HG03280 (cell line): ENCODE measurements at regions not wholly inside any gene's neighbourhood (a gene's known extent, or its start where the extent isn't known, plus 50 kb on each side); places are given as distances from the start of the nearest gene placed in this dataset.
A peak's percentile ranks its signal among the peaks of the same experiment; 100 is the strongest.
"Not testable (repeated sequence)": the region's sequence is repeated elsewhere in the genome, so short reads cannot be mapped to it uniquely, and the experiment has no call there.

Source experiments
- ATAC-seq: cut with Tn5 transposase; IDR thresholded peaks from one replicate; pipeline ENCODE4 v1.9.1; 2021; ENCODE audit warnings: mild to moderate bottlenecking, moderate library complexity; ENCODE audit not compliant: unreplicated experiment

DNA sequence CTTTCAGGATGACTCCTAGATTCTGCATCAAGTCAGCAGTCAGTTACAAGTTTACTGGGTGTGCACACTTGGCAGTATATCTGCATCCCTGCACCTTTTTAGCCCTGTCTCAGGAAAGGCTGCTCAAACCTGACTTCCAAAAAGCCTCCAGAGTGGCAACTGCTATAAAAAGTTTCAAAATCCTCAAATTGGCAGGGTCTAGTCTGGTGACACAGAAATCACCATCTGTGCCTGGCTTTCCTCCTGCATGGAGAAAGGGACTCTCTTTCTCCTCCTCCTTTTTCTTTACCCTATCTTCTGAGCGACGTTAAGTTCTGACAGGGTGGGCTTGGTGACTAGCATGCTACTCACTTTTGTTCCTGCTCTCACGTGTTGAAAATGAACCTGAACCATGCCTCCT is 679.5 kb downstream of the C12orf50 start:
- ATAC-seq = no peak

DNA sequence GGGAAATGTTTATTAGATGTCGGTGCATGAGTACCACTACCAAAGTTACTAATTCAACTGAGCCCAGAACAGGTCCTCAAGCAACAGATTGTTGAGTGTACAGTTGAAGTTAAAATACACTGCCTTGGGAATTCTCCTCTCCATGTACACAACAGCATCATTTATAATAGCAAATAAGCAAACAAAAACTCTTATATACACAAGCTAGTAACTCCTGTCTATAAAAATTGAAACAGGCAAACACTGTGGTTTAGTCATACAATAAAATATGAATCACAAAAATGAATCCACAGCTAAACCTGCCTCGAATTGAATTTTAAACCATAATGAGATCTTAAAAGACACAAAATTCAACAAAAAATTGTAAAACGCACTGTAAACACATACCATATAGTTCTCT is 681.1 kb downstream of the C12orf50 start:
- no peak for ATAC-seq

DNA sequence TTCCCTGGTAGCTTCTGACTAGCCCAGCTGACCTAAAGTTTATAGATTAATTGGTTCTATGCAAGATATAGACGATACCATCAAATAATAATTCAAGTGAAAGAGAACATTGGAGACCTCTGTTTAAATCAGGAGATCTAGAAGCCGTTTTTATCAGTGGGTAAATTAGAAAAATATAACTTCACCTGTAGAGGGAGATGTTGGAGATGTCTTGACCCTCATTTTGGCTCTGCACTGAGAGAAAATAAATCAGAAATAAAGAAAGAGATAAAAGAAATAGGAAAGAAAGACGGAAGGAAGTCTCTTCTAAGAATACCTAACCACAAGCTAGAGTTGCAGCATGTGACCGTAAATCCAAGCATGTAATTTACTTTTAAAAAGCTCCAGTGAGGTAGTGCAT is 684.5 kb downstream of the C12orf50 start:
- no peak for ATAC-seq

DNA sequence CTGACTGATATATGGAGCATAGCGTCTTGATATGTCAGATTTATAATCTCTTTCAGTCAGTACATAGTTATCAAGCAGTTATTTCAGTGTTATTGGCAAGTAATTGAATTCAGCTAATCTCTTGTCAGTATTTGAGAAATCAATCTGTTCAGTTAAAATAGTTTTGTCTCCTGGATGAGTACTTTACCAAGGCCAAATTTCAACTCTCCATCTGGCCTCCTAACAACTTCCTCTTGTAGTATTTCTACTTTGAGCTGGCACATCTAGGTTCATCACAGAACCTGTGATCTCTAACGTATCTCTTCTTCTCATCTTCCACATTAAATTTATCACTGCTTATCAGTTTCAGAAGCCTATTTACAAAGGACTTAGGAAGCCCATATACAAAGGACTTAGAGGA is 690.5 kb downstream of the C12orf50 start:
- ATAC-seq = no peak

DNA sequence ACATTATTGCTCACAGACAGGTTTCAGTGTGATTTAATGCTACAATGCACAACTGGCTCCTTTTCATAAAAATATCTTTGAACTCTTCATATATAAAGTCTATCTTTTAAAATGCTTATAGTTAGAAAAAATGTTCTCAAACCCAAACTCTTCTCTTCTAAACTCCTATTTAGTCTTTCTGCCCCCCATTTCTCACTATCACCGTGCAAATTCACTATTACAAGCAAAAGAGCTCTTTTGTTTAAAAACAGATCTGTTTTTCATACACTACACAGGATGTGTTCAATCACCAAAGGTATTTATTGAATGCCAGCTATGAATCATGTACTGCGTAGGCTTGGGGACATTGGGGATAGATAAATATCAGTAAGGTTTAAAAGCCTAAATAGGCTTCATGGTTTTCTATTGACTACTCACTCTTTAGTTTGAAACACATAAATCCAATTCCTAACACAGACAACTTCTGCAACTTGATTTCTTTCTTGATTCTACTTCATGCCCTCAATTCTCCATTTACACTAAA is 692.3 kb downstream of the C12orf50 start:
- ATAC-seq = no peak

DNA sequence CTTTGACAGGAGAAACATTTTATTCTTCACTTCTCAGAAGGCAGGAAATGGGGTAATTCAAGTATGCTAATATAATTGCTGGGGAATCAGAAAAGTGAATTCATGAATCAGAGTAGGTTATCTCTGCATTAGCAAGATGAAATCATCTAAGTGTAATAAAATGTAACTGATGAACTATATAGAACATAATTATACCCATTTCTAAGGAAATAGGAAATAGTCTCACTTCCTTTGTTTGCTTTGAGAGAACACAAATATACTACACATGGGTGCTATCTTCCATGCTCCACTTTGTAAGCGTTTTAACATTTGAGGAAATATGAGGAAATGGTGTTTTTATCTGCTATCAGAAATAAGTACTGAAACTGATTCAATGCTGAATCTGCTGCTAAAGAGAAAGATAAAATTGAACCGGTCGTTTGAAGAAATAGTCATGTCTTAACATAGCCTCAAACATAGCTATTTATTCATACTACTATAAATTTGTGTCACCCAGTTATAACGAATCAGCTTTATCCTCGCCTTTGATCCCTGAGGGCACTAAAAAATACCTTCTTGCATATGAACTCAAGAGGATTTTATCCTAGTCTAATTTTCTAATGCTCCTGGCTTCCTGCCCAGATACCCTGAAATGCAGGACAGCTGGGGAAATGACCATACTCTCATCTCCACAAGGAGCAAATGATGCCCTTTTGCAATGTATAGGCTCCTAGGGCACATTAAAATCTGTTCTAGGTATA is 696.0 kb downstream of the C12orf50 start:
- no peak for ATAC-seq

DNA sequence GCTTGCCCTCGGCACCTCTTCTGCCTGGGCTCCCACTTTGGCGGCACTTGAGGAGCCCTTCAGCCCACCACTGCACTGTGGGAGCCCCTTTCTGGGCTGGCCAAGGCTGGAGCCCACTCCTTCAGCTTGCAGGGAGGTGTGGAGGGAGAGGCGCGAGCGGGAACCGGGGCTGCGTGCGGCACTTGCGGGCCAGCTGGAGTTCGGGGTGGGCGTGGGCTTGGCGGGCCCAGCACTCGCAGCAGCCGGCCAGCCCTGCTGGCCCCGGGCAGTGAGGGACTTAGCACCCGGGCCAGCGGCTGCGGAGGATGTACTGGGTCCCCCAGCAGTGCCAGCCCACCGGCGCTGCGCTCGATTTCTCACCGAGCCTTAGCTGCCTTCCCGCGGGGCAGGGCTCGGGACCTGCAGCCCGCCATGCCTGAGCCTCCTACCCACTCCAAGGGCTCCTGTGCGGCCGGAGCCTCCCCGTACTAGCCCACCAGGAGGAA is 699.1 kb downstream of the C12orf50 start:
- not testable (repeated sequence) for ATAC-seq

DNA sequence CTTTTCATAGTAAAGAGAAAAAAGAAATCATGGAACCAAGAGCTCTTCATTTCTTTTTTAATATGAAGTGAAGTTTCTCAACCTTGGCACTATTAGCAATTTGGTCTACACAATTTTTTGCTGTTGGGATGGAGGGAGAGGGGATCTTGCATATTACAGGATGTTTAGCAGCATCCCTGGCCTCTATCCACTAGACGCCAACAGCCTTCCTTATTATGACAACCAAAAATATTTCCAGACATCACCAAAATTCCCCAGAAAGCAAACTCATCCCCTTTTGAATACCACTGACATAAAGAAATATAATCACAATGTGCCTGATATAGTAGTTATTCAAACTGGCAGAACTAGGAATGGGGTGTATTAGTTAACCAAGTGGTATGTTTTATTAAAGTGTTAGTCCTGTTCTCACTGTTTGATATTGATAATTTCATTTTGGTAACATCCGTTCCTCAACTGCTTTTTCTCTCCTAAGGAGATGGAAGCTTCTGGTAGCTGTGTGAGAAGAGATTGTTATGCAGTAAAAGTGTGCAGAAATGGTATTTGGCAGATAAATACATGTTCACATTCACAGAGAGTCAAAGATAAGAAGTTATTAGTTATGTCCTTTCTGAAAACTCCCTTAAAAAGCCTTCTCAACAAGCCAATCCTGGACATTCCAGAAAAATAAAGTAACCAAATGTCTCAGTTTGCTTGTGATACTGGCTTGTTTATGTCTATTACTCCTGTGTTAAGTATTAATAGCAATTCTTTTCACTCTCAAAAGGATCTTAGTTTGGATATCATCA is 699.9 kb downstream of the C12orf50 start:
- ATAC-seq = no peak

DNA sequence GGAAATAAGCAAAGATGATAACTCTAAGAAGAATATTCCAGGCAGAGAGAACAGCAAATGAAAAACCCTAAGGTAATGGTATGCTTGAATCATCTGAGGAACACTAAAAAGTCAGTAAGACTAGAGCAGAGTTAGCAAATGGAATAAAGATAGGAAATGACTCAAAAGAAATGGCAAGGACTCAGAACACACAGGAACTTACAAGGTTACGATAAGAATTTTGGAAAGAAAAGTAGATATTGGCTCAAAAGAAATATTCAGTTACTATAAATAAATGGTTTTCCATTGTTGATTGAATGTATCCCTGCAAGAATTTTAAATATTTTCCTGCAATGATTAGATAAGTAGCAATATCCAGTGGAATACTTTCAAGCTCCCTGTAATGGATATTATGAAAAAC is 705.8 kb downstream of the C12orf50 start:
- no peak for ATAC-seq

DNA sequence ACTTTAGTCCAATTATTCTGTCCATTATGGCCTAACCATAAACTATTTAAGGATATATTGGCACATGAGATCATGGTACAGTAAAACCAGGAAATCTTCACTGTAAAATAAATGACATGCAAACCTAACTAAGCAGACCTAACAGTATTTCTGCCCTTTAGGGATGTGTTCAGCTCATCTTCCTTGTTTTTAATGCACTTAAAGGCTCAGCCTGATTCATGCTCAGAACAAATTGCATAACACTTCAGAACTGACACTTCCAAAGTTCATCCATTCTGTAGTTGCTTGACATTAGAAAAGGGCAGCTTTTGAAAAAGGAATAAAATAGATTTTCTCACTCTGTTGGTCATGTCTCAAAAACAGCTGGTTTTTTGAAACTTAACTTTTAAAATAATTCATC is 708.5 kb downstream of the C12orf50 start:
- no peak for ATAC-seq

DNA sequence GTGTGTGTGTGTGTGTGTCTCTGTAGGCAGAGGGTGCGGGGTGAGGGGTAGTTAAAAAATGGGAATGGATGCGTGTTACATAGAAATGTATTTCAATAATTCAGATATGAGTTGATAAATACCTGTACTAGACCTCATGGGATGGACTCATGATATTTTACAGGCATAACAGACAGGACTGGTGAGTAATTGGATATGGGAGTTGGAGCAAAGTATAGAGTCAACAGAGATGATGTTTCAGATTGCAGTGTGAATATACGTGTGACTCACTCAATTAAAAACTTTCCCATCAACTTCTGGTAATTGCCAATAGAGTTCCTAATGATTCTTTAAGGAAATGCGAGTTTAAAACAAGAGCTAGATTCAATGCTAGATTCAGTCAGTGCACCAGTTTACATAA is 711.9 kb downstream of the C12orf50 start:
- no peak for ATAC-seq

DNA sequence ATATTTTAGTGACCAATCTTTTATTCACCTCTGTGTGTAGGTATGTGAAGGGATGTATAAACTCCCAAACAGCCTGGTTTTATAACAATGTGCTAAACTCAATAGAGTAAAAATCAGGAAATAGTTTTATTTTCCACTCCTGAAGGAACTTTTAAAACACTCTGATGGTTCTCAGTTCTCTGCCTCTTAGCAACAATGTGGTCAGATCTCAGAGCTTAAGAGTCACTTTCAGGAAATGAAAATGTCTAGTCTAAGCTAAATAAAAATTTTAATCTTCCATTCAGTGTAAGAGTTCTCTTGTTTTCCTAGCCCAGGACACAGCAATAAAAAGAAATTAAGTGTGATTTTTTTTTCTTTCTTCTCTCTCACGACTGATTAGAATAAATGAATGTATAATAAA is 718.0 kb downstream of the C12orf50 start:
- ATAC-seq = no peak

DNA sequence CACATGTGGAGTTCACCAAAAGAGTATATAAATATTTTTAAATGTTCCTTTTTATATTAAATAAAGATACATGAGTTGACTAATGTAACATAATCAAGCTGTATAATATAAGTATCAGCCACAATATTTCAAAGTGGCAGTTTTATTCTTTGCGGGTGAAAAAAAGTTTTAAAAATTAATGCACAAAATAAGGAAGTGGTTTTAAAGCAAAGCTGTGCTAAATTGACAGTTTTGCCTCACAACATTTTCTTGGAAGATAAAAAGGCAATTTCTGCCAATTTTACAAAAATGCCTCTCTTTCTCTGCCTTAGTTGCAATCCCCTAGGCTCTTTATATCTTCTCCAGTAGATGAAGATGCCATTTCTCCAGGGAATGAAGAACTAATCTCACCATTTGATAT is 719.1 kb downstream of the C12orf50 start:
- no peak for ATAC-seq

DNA sequence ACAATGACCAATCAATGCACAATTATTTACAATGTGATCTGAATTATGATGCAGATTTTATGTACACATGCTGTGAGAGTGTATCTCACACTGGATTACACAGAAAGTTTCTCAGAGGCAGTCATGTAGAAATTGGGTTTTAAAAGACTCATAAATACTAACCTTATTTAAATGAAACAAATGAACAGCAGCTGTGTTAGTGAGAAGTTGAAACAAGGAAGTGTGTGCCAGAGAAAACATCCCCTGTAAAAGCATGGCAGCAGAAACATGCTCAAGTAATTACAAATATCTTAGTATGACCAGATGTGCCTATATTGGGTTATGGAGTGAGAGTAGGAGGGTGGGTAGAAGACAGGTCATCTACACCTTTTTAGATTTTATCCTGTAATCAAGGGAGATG is 723.7 kb downstream of the C12orf50 start:
- no peak for ATAC-seq

DNA sequence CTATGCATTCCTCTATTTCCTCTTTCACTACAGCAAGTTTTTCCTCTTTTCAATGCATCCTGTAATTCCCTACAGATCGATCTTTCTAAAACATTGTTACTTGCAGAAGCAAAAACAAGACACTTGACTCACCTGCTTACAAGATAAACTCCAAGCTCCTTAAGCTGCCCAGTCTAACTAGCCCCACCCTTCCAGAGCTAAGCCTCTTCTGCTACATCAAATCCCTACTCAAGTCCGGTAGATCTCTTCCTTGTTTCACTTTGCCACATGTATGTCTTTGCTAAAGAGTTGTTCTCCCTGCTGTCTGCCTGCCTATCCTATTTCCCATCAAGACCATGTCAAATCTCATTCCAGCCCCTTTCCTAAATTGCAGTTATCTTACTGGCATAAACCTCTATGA is 724.8 kb downstream of the C12orf50 start:
- no peak for ATAC-seq

DNA sequence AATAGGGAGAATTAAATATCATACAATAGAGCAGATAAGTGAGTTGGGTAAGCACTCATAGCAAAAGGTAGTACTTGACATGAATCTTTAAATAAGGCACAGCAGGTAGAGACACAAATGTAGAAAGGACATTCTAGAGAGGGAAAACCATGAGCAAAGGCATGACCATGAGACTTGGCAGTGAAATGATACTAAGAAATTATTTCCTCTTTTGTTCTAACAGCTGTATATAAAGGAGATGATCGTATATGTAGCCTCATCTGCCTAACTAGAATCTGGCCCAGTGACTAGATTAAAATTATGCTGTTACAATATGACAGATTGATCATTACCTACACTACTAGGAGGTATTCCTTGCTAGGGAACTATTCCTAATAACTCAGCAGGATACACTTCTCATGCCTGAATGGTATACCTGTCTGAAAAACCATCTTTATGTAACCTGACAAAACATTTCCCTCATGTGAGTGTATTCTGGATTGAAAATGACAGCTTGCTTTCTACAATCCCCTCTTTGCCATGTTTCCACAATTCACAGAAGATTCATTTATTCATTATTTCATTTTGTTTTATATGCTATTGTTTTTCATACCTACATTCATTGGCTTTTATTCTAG is 725.7 kb downstream of the C12orf50 start:
- no peak for ATAC-seq

DNA sequence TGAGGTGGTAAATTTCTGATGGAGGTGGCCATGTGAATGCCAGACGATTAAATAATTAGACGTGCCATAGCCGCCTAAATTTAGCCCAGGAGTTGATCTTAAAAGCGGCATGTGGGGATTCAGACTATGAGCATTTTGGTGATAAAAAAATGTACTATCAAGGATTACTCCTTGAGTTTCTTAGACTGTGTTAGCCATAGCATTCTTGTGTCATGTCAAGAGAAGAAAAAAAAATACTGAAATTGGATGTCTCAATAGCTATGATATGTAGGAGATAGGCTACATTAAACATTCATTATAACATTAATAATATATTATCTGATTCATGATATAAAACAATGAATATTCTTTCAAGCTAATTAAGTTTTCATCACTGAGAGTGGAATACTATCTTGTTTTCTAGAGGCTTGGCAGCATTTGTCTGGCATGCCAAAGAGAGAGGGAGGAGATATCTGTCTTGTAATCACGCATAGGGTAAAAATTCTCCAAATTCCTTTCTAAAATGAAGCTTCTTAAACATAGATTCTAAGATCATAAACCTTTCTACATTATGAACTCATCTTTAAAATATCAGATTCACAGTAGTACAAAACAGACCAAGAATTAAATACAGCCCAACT is 727.0 kb downstream of the C12orf50 start:
- no peak for ATAC-seq

DNA sequence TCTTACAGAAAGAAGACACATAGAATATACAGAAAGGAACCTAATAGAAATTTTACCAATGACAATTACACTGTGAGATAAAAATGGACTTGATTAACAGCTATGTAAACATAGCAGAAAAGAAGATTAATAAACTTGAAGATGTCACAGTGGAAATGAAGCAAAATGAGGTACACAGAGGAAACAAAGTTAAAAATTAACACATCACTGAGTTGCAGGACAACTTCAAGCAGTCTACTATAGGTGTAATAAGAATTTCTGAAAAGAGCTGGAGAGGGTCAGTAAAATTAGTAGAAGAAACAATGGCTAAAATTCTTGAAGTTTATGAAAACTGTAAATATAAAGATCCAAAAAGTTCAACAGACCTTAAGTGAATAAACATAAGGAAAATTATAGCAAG is 738.7 kb downstream of the C12orf50 start:
- ATAC-seq = no peak

DNA sequence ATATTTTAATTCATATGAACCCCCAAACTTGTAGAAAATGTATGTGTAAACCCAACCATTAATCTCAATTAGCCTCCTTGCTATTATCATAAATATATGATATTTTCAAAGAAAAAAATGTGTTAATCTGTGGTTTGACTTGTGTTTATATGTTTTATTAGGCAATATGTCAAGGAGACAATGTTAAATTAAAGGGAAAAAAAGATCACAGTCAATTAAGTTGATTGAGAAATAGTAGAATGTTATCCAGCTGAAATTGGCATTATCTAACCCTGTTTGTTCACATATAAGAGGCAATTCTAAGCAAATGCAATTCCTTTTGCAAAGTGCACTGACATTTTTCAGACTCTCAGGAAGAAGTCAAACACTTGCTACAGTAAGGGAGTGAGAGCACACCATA is 745.3 kb downstream of the C12orf50 start:
- ATAC-seq = no peak

DNA sequence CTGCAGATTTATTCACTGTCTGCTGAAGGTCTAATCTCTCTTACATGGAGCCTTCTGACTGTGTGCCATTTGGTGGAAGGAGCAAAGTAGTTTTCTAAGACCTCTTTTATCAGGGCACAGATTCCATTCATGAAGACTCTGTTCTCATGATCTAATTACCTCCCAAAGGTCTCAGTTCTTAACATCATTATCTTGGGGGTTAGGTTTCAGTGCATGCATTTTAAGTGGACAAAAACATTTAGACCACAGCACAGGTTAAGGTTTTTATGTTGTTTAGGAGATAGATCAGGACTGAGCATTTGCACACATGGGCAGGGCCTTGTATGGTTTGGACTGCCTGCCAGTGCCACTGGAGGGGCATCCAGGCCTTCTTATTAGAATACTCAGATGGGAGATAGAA is 746.1 kb downstream of the C12orf50 start:
- ATAC-seq = no peak

DNA sequence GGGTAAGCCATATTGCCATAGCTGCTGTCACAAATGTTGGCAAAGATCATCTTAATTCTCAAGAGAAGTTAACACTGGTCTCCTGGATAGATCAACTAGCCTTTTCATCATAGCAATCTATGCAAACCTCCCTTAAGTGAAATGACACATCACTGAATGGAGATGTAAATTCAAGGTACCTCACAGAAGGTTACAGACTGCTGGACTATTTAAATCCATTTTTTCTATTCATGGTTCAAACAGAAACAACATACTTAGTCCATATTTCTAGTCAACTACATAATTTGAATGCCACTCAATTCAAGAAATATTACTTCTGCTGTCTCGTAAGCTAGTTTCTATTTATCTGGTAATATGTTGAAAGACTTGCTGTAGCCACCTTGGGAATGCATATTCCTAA is 748.3 kb downstream of the C12orf50 start:
- ATAC-seq = peak; percentile 46
